HG02981 (cell line): ENCODE measurements at regions not wholly inside any gene's neighbourhood (a gene's known extent, or its start where the extent isn't known, plus 50 kb on each side); places are given as distances from the start of the nearest gene placed in this dataset.
"Not testable (repeated sequence)": the region's sequence is repeated elsewhere in the genome, so short reads cannot be mapped to it uniquely, and the experiment has no call there.

Experiments
- ATAC-seq: cut with Tn5 transposase; IDR thresholded peaks from one replicate; pipeline ENCODE4 v1.9.1; 2021; ENCODE audit warnings: mild to moderate bottlenecking, moderate library complexity; ENCODE audit not compliant: unreplicated experiment

GRCh38 chr10:71081229-71081560 is 131.2 kb upstream of the UNC5B start:
- no peak for ATAC-seq

GRCh38 chr10:71081912-71082311 is 130.5 kb upstream of the UNC5B start:
- ATAC-seq = no peak

- ATAC-seq = no peak
Measured at GRCh38 chr10:71082960-71083715, 129.2 kb upstream of the UNC5B start.

GRCh38 chr10:71083716-71083975 is 128.7 kb upstream of the UNC5B start:
- ATAC-seq = no peak

DNA sequence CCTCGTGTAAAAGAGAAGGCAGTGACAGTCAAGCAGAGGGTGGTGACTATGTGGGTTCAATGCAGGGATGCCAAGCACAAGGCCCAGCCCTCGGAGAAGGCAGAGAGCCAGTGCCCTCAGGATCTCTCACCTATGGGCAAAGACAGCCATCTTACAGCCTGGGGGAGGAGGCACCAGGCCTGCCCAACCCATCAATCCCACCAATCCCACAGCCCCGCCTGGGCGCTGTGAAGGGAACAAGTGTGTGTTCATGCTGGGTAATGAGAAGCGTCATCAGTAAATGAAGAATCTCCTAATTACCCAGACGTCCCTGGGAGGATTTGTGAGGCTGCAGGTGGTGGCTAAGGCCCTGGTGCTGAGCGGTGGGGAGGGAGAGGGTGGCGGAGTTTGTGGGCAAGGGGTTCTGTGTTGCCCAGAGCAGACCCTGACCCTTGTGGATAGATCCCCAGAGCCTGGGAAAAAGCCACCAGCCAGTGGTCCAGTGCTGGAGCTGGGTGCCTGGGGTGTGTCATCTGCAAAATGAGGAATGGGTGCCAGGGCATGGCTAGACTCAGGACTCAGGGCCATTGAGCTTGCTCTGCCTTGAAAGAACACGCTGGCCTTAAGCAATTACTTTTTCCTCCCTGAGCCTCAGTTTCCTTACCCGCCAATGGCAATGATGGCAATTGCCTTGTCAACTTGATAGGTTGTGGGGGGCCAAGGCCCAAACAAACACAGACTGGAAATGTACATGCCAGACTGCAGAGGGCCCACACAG is 128.1 kb upstream of the UNC5B start:
- no peak for ATAC-seq

DNA sequence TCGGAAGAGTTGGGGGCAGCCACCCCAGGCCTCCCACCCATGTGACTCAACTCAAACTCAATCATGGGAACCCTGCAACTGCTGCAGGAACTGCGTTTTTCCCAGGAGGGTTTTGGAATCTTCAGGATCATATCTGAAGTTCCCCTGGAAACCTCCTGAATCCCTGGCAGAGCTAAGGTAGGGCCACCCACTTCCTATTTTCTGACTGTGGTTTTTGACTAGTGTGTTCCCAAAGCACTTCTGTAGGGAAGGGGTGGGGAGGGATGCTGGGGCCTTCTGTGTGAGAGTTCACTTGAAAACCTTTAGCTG is 127.6 kb upstream of the UNC5B start:
- ATAC-seq = no peak

- no peak for ATAC-seq
Measured at GRCh38 chr10:71085689-71086438, 126.5 kb upstream of the UNC5B start.

- ATAC-seq = no peak
Measured at GRCh38 chr10:71086439-71087080, 125.8 kb upstream of the UNC5B start.

- no peak for ATAC-seq
Measured at GRCh38 chr10:71087622-71088021, 124.7 kb upstream of the UNC5B start.

GRCh38 chr10:71088054-71088453 is 124.3 kb upstream of the UNC5B start:
- ATAC-seq = no peak

DNA sequence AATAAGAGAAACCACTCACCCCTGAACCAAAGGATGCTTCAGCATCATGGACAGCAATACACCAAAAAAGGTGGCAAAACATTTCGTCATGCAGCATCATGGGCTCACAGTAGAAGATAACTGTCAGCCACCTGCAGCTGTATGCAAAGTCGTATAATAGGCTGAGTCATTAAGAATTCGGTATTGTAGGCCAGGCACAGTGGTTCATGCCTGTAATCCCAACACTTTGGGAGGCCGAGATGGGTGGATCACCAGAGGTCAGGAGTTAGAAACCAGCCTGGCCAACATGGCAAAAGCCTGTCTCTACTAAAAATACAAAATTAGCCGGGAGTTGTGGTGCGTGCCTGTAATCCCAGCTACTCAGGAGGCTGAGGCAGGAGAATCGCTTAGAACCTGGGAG is 123.8 kb upstream of the UNC5B start:
- not testable (repeated sequence) for ATAC-seq

GRCh38 chr10:71089162-71089561 is 123.2 kb upstream of the UNC5B start:
- no peak for ATAC-seq

- ATAC-seq = no peak
Measured at GRCh38 chr10:71090330-71090729, 122.0 kb upstream of the UNC5B start.

GRCh38 chr10:71090801-71091200 is 121.6 kb upstream of the UNC5B start:
- no peak for ATAC-seq

DNA sequence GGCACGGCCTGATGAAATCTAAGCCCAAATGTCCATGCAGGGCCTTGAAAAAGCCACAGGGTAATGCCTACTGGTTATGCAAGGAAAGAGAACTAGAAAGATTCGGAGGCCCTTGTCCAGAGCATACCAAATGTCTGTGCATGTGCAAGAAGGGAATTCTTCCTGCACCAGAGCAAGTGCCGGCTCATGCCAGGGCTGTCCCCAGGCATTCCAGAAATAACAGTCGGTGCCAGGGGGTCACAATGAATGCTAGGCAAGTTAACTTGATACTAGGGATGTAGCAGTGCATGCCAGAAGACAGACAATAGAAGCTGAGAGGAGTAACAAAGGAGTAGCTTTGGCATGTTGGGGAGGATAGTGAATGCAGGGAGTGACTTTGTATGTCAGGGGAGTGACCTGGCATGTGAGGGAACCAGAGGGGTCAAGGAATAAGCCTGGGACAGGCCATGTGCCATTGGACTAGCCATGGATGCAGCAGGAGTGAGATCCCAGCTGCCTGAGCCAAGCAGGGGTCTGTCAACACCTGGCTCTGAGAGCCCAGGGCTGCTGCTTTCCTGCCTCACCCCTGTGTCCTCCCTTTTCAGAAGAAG is 119.5 kb upstream of the UNC5B start:
- no peak for ATAC-seq

GRCh38 chr10:71093531-71093930 is 118.8 kb upstream of the UNC5B start:
- no peak for ATAC-seq

GRCh38 chr10:71094712-71095390 is 117.5 kb upstream of the UNC5B start:
- no peak for ATAC-seq

DNA sequence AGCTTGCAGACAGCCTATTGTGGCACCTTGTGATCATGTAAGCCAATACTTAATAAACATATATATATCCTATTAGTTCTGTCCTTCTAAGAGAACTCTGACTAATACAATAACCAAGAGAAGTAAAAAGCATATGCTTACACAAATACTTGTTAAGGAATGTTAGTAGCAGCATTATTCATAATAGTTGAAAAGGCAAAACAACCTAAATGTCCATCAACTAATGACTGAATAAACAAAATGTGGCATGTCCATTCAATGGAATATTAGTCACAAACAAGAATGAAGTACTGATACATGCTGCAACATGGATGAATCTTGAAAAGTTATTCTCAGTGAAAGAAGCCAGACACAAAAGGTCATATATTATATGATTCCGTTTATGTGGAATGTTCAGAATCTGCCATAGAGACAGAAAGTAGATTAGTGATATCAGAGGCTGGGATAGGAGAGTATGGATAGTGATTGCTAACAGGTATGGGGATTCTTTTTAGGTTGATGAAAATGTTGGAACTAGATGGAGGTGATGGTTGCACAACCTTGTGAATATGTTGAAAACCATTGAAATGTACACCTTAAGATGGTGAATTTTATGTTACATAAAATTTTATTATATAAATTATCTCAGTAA is 112.5 kb upstream of the UNC5B start:
- no peak for ATAC-seq

GRCh38 chr10:71103961-71104360 is 108.4 kb upstream of the UNC5B start:
- ATAC-seq = no peak

GRCh38 chr10:71106151-71106550 is 106.2 kb upstream of the UNC5B start:
- not testable (repeated sequence) for ATAC-seq
